GM18870 (cell line): ENCODE measurements at regions not wholly inside any gene's neighbourhood (a gene's known extent, or its start where the extent isn't known, plus 50 kb on each side); places are given as distances from the start of the nearest gene placed in this dataset.

Source experiments
- ATAC-seq: cut with Tn5 transposase; IDR thresholded peaks from one replicate; pipeline ENCODE4 v1.9.1; 2021; ENCODE audit warnings: moderate library complexity; ENCODE audit not compliant: unreplicated experiment

- ATAC-seq, result no peak
These were observed 50.1 kb upstream of the IGFBP5 start for GRCh38 chr2:216745453-216745852.
